Keratinocyte (primary cell): ENCODE measurements at regions not wholly inside any gene's neighbourhood (a gene's known extent, or its start where the extent isn't known, plus 50 kb on each side); places are given as distances from the start of the nearest gene placed in this dataset.

Source experiments
- CTCF ChIP-seq, 3 experiments: IDR thresholded peaks in 1 of 3; conservative IDR thresholded peaks in 1 of 3; optimal IDR thresholded peaks in 1 of 3; 2 replicates in 2 of 3; 3 replicates in 1 of 3; pipeline versions ENCODE3 to v1.5.1; 2011; ENCODE audit warnings: low read length in 3 of 3, mild to moderate bottlenecking in 3 of 3, moderate library complexity in 2 of 3, control low read depth in 1 of 3, inconsistent platforms in 1 of 3; ENCODE audit not compliant: insufficient read depth in 2 of 3; ENCODE audit errors: extremely low read depth in 1 of 3
- EZH2 ChIP-seq: IDR thresholded peaks from one replicate; pipeline ENCODE4 v1.6.1; 2012; ENCODE audit warnings: inconsistent platforms, mild to moderate bottlenecking, low read length, moderate library complexity

DNA sequence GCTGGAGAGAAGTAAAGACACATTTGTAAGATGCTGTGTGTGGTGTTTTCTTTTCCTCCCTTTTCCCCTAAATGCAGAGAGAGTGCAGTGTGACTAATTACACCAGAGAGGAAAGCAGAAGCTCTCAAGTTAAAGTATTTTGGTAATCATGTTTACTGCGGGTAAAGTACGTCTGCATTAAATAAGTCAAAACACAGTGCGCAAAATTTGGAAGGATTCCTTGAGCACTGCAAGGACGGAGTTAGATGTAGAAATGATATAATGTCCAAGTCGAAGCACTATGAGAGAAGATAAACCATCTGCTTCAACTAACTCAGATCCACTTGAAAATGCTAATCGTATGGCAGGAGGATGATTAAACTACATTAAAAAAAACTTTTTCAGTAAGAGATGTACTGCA is 766.5 kb downstream of the RNF144A start:
- no peak for TF ChIP-seq CTCF (optimal IDR thresholded peaks at IDR 0.05 in 1 of 3, IDR thresholded peaks at IDR 0.05 in 1 of 3, conservative IDR thresholded peaks at IDR 0.05 in 1 of 3; ENCODE audit: extremely low read depth in 1 of 3, insufficient read depth in 2 of 3, low read length in 3 of 3)
- no peak for TF ChIP-seq EZH2
